Pancreas (tissue), 10 donors: ENCODE measurements at regions not wholly inside any gene's neighbourhood (a gene's known extent, or its start where the extent isn't known, plus 50 kb on each side); places are given as distances from the start of the nearest gene placed in this dataset.

Source experiments
- ATAC-seq, 4 donors: fragments of 200-7000 bp; cut with Tn5 transposase; one replicate each; pipeline versions ENCODE4 v1.8.0 to v1.9.1; 2020; ENCODE audit warnings: mild to moderate bottlenecking in 4 of 4, moderate library complexity in 4 of 4
- DNase-seq, 6 donors: peaks; one replicate each; pipeline ENCODE4 v3.0.0-alpha.2; 2020
- FAIRE-seq: peaks from 2 replicates; lab custom pipeline; 2012; peaks lifted over from hg19 to GRCh38; lab: Jason Lieb, UNC
- H3K27ac ChIP-seq, 4 donors: fragments of 200-600 bp; sonication (generic); 1 replicate in 3 of 4; 2 replicates in 1 of 4; pipeline versions ENCODE4 v1.5.0 to v1.8.0; 2020
- H3K27me3 ChIP-seq, 4 donors: fragments of 200-600 bp; one replicate each; pipeline ENCODE4 v1.8.0; 2021
- H3K36me3 ChIP-seq, 3 donors: fragments of 200-600 bp; sonication (generic) in 1 of 3; one replicate each; pipeline versions ENCODE4 v1.5.0 to v1.8.0; 2020 to 2021
- H3K4me1 ChIP-seq, 3 donors: fragments of 200-600 bp; one replicate each; pipeline ENCODE4 v1.8.0; 2021
- H3K4me3 ChIP-seq, 4 donors: fragments of 200-600 bp; sonication (generic) in 2 of 4; one replicate each; pipeline versions ENCODE4 v1.5.0 to v1.8.0; 2020 to 2021
- H3K9me3 ChIP-seq, 4 donors: fragments of 200-600 bp; one replicate each; pipeline ENCODE4 v1.8.0; 2021
- CTCF ChIP-seq, 4 donors: fragments of 200-600 bp; sonication (generic) in 3 of 4; IDR thresholded peaks; one replicate each; pipeline versions ENCODE4 v1.5.0 to v1.8.0; 2021; ENCODE audit warnings: antibody characterized with exemption in 4 of 4
- WGBS, 2 donors: extraction: QIAGEN DNeasy Blood & Tissue Kit; methylation state at CpG; one replicate each; pipeline ENCODE4 v1.1.7; 2013; 5-methylcytosine and 5-hydroxymethylcytosine counted together
- intact Hi-C, 3 donors: fragments of 100-400 bp; cut with DNase I; formaldehyde crosslinking; loops; one replicate each; pipeline versions ENCODE4 v1.11.1 to v1.14.2; 2022
- donor health status: healthy with polysubstance abuse.
- donor health status: DM: no; HTN: no; CAD: no; lungs with moderate emphysema.
- donor health status: DM: no; HTN: no; CAD: no.
- donor health status: control.
- donor health status: control.
- donor health status: Bipolar disorder and iron deficiency.
- donor health status: DM: yes; HTN: yes; CAD: no.
- donor health status: DM: no; HTN: no; CAD: no.
- donor health status: DM: no; HTN: no; CAD: no.
- donor health status: DM: yes; HTN: yes; CAD: no.

- no peak for ATAC-seq
- DNase-seq, result no peak
- Histone ChIP-seq H3K4me1 (no peaks in the 10 kb centered on the region), H3K27me3 (no peaks in the 10 kb centered on the region), H3K36me3 (no peaks in the 10 kb centered on the region), H3K9me3 (no peaks in the 10 kb centered on the region), H3K27ac (no peak overlapping the region), H3K4me3 (no peak overlapping the region)
- intact Hi-C loops, result no loop called here
- WGBS, 2 donors, result 69 to 81% methylated on average over 10 of the region's 10 CpGs
- no peak for TF ChIP-seq CTCF (IDR thresholded peaks at IDR 0.05)
- no peak for FAIRE-seq
Observed at GRCh38 chr1:242585616-242586359, 61.3 kb upstream of the PLD5 start.

GRCh38 chr1:242582669-242583068, 58.2 kb upstream of the PLD5 start:
- Histone ChIP-seq H3K4me1 (no peaks in the 10 kb centered on the region), H3K27ac (no peak overlapping the region), H3K36me3 (no peaks in the 10 kb centered on the region), H3K9me3 (no peaks in the 10 kb centered on the region), H3K4me3 (no peak overlapping the region), H3K27me3 (no peaks in the 10 kb centered on the region)
- WGBS, 2 donors, result 73 to 100% methylated on average over 1 of the region's 1 CpG
- TF ChIP-seq CTCF (IDR thresholded peaks at IDR 0.05), result no peak
- DNase-seq (no peak), ATAC-seq (no peak), FAIRE-seq (no peak)
- intact Hi-C loops, result no loop called here

DNA sequence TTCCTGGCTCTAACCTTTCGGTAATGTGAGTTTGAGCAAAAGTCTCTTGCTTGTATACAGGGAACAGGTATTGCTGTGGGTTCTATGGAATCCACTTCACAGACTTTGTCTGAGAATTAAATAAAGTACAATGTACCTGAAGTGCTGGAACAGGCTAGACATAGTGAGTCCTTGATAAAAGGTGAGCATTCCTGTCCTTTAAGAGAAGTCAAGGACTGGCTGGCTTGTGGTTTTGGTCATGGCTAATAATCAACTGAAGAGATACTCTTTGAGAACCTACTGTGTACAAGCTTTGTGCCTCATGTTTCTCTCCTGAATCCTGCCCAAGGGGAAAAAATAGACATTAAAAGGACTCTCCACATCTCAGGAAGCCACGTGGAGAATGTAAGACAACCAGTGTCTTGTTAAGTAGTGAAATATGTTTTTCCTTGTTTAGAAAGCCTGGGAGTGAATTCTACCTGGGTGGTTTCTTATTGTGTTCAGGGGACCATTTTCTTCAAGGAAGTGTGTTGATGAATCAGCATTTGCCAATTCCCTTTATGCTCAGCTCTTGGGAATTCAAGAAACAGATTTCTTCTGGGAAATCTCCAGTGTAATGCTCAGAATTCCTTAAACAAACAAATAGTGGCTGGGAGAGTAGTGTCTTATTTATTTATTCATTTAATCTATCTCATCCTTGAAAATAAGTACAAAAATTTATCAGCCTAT, 55.2 kb upstream of the PLD5 start:
- no peak for TF ChIP-seq CTCF (IDR thresholded peaks at IDR 0.05)
- intact Hi-C loops, result no loop called here
- Histone ChIP-seq H3K9me3 (no peaks in the 10 kb centered on the region), H3K4me1 (no peaks in the 10 kb centered on the region), H3K27me3 (no peaks in the 10 kb centered on the region), H3K36me3 (no peaks in the 10 kb centered on the region), H3K4me3 (no peak overlapping the region), H3K27ac (no peak overlapping the region)
- 50 to 64% methylated on average over 2 of the region's 2 CpGs for WGBS, 2 donors
- FAIRE-seq, result no peak
- no peak for DNase-seq
- ATAC-seq, result no peak
